ENCODE measurements at regions not wholly inside any gene's neighbourhood (a gene's known extent, or its start where the extent isn't known, plus 50 kb on each side); places are given as distances from the start of the nearest gene placed in this dataset.

DNA sequence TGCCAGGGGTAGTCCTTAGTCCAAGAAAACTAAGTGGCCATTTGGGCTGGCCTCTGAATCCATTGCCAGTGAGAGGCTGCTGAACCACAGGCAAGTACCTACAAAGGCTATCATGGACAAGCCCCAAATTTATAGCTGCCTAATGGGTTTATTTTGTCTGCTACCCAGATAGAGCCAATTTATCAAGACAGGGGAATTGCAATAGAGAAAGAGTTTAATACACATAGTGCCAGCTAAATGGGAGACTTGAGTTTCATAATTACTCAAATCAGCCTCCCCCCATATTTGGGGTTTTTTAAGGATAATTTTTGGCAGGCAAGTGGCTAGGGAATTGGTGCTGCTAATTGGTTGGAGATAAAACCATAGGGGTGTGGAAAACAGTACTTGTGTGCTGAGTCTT, 73.1 kb upstream of the BMP2K start:
- CTCF ChIA-PET (ENCODE audit: low intra/inter-chr PET ratio, low total read pairs) = no interaction called here
- in situ Hi-C loops (cut with HindIII; ENCODE audit: extremely low pct_ligation_motif_present, low pct_unique_long_range_greater_than_20kb) = no loop called here

More for the DNA sequence above, 73.1 kb upstream of the BMP2K start:
- Histone ChIP-seq H4K20me1 (ENCODE audit: insufficient read depth, low read length) (no peaks in the 10 kb centered on the region), H3K9ac (ENCODE audit: insufficient read depth, low read depth, low read length) (no peak overlapping the region), H2AFZ (ENCODE audit: low read length) (no peak overlapping the region), H3K9me3 (ENCODE audit: low read length) (peaks cover 18% of the 10 kb centered on the region), H3K27me3 (ENCODE audit: control insufficient read depth in 1 of 2, insufficient read depth in 2 of 2, low read length in 2 of 2) (no peaks in the 10 kb centered on the region), H3K36me3 (replicated peaks in 1 of 2; ENCODE audit: control insufficient read depth in 1 of 2, insufficient read depth in 2 of 2, low read length in 2 of 2) (no peaks in the 10 kb centered on the region), H3K4me2 (ENCODE audit: low read depth, low read length) (no peak overlapping the region), H3K4me1 (ENCODE audit: insufficient read depth, low read length) (peaks cover 22% of the 10 kb centered on the region), H3K79me2 (ENCODE audit: insufficient read depth, low read length) (no peaks in the 10 kb centered on the region), H3K27ac (ENCODE audit: extremely low read length, insufficient read depth, low read length) (no peak overlapping the region), H3K4me3 (replicated peaks in 1 of 3; ENCODE audit: insufficient read depth in 1 of 3, low read depth in 2 of 3, low read length in 3 of 3) (no peak overlapping the region)
- ATAC-seq (no peak), FAIRE-seq (no peak), DNase-seq (ENCODE audit: low spot score) (no peak)
- intact Hi-C loops (cut with micrococcal nuclease; ENCODE audit: unreplicated experiment) = no loop called here
- POLR2A ChIA-PET = no interaction called here
- TF ChIP-seq, protein P1, sequence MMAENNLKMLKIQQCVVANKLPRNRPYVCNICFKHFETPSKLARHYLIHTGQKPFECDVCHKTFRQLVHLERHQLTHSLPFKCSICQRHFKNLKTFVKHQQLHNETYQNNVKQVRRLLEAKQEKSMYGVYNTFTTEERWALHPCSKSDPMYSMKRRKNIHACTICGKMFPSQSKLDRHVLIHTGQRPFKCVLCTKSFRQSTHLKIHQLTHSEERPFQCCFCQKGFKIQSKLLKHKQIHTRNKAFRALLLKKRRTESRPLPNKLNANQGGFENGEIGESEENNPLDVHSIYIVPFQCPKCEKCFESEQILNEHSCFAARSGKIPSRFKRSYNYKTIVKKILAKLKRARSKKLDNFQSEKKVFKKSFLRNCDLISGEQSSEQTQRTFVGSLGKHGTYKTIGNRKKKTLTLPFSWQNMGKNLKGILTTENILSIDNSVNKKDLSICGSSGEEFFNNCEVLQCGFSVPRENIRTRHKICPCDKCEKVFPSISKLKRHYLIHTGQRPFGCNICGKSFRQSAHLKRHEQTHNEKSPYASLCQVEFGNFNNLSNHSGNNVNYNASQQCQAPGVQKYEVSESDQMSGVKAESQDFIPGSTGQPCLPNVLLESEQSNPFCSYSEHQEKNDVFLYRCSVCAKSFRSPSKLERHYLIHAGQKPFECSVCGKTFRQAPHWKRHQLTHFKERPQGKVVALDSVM (CRISPR knock-in tag; IDR thresholded peaks at IDR 0.05) = no peak
- TF ChIP-seq ARNTL (CRISPR knock-in tag; IDR thresholded peaks at IDR 0.05) (no peak), NRL (CRISPR knock-in tag; IDR thresholded peaks at IDR 0.05; ENCODE audit: borderline replicate concordance) (no peak), TEF (CRISPR knock-in tag; IDR thresholded peaks at IDR 0.05) (no peak), SUZ12 (IDR thresholded peaks at IDR 0.05; ENCODE audit: low read depth, low read length) (no peak), SRSF9 (IDR thresholded peaks at IDR 0.05; ENCODE audit: borderline replicate concordance, insufficient read depth, low read depth, low read length, poor library complexity, severe bottlenecking) (no peak), ZNF574 (CRISPR knock-in tag; IDR thresholded peaks at IDR 0.05) (no peak), ZNF33A (CRISPR knock-in tag; IDR thresholded peaks at IDR 0.05; ENCODE audit: borderline replicate concordance) (no peak), ZBTB46 (CRISPR knock-in tag; IDR thresholded peaks at IDR 0.05; ENCODE audit: borderline replicate concordance) (no peak), ZNF788 (CRISPR knock-in tag; IDR thresholded peaks at IDR 0.05; ENCODE audit: borderline replicate concordance) (no peak)
- TF ChIP-seq, protein P2, sequence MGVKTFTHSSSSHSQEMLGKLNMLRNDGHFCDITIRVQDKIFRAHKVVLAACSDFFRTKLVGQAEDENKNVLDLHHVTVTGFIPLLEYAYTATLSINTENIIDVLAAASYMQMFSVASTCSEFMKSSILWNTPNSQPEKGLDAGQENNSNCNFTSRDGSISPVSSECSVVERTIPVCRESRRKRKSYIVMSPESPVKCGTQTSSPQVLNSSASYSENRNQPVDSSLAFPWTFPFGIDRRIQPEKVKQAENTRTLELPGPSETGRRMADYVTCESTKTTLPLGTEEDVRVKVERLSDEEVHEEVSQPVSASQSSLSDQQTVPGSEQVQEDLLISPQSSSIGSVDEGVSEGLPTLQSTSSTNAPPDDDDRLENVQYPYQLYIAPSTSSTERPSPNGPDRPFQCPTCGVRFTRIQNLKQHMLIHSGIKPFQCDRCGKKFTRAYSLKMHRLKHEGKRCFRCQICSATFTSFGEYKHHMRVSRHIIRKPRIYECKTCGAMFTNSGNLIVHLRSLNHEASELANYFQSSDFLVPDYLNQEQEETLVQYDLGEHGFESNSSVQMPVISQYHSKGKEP (CRISPR knock-in tag; IDR thresholded peaks at IDR 0.05) = no peak
- TF ChIP-seq, protein P3, sequence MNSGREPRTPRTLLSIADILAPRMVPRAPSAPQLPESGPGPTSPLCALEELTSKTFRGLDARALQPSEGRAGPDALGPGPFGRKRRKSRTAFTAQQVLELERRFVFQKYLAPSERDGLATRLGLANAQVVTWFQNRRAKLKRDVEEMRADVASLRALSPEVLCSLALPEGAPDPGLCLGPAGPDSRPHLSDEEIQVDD (CRISPR knock-in tag; IDR thresholded peaks at IDR 0.05; ENCODE audit: borderline replicate concordance) = no peak
- no TSS peak for BruUV-seq (replicated peaks)

Data from HepG2 (cell line).